ENCODE measurements at regions not wholly inside any gene's neighbourhood (a gene's known extent, or its start where the extent isn't known, plus 50 kb on each side); places are given as distances from the start of the nearest gene placed in this dataset.

- in situ Hi-C loops (cut with MboI; ENCODE audit: low sequenced_read_pairs) = no loop called here
Observed at GRCh38 chr9:107633406-107633805, 143.8 kb upstream of the KLF4 start.

- in situ Hi-C loops (cut with MboI; ENCODE audit: low sequenced_read_pairs) = no loop called here
Observed at GRCh38 chr9:107632661-107633060, 143.1 kb upstream of the KLF4 start.

GRCh38 chr9:107632216-107632615, 142.6 kb upstream of the KLF4 start:
- in situ Hi-C loops (cut with MboI; ENCODE audit: low sequenced_read_pairs) = no loop called here

- in situ Hi-C loops (cut with MboI; ENCODE audit: low sequenced_read_pairs) = no loop called here
Observed at GRCh38 chr9:107631788-107632187, 142.2 kb upstream of the KLF4 start.

GRCh38 chr9:107630156-107630555, 140.6 kb upstream of the KLF4 start:
- in situ Hi-C loops (cut with MboI; ENCODE audit: low sequenced_read_pairs) = no loop called here

- in situ Hi-C loops (cut with MboI; ENCODE audit: low sequenced_read_pairs) = no loop called here
Observed at GRCh38 chr9:107628444-107628843, 138.9 kb upstream of the KLF4 start.

- in situ Hi-C loops (cut with MboI; ENCODE audit: low sequenced_read_pairs) = no loop called here
Observed at GRCh38 chr9:107627781-107628180, 138.2 kb upstream of the KLF4 start.

- in situ Hi-C loops (cut with MboI; ENCODE audit: low sequenced_read_pairs) = no loop called here
Observed at GRCh38 chr9:107626118-107626517, 136.5 kb upstream of the KLF4 start.

- in situ Hi-C loops (cut with MboI; ENCODE audit: low sequenced_read_pairs) = no loop called here
Observed at GRCh38 chr9:107625383-107625984, 135.9 kb upstream of the KLF4 start.

- in situ Hi-C loops (cut with MboI; ENCODE audit: low sequenced_read_pairs) = no loop called here
Observed at GRCh38 chr9:107624234-107624948, 134.8 kb upstream of the KLF4 start.

GRCh38 chr9:107621436-107621835, 131.9 kb upstream of the KLF4 start:
- in situ Hi-C loops (cut with MboI; ENCODE audit: low sequenced_read_pairs) = no loop called here

- in situ Hi-C loops (cut with MboI; ENCODE audit: low sequenced_read_pairs) = no loop called here
Observed at GRCh38 chr9:107620801-107621200, 131.2 kb upstream of the KLF4 start.

GRCh38 chr9:107620236-107620635, 130.7 kb upstream of the KLF4 start:
- in situ Hi-C loops (cut with MboI; ENCODE audit: low sequenced_read_pairs) = no loop called here

- in situ Hi-C loops (cut with MboI; ENCODE audit: low sequenced_read_pairs) = no loop called here
Observed at GRCh38 chr9:107615321-107615720, 125.8 kb upstream of the KLF4 start.

GRCh38 chr9:107614765-107615164, 125.2 kb upstream of the KLF4 start:
- in situ Hi-C loops (cut with MboI; ENCODE audit: low sequenced_read_pairs) = no loop called here

GRCh38 chr9:107613321-107613720, 123.8 kb upstream of the KLF4 start:
- in situ Hi-C loops (cut with MboI; ENCODE audit: low sequenced_read_pairs) = no loop called here

- in situ Hi-C loops (cut with MboI; ENCODE audit: low sequenced_read_pairs) = no loop called here
Observed at GRCh38 chr9:107612136-107612535, 122.6 kb upstream of the KLF4 start.

GRCh38 chr9:107609547-107609946, 120.0 kb upstream of the KLF4 start:
- in situ Hi-C loops (cut with MboI; ENCODE audit: low sequenced_read_pairs) = no loop called here

- in situ Hi-C loops (cut with MboI; ENCODE audit: low sequenced_read_pairs) = no loop called here
Observed at GRCh38 chr9:107606149-107606790, 116.7 kb upstream of the KLF4 start.

GRCh38 chr9:107605041-107605440, 115.5 kb upstream of the KLF4 start:
- in situ Hi-C loops (cut with MboI; ENCODE audit: low sequenced_read_pairs) = no loop called here

- in situ Hi-C loops (cut with MboI; ENCODE audit: low sequenced_read_pairs) = no loop called here
Observed at GRCh38 chr9:107603281-107603680, 113.7 kb upstream of the KLF4 start.

- in situ Hi-C loops (cut with MboI; ENCODE audit: low sequenced_read_pairs) = no loop called here
Observed at GRCh38 chr9:107600060-107600573, 110.5 kb upstream of the KLF4 start.
